GM19467 (cell line): ENCODE measurements at regions not wholly inside any gene's neighbourhood (a gene's known extent, or its start where the extent isn't known, plus 50 kb on each side); places are given as distances from the start of the nearest gene placed in this dataset.
"Not testable (repeated sequence)": the region's sequence is repeated elsewhere in the genome, so short reads cannot be mapped to it uniquely, and the experiment has no call there.

ENCODE experiments used
- ATAC-seq: cut with Tn5 transposase; IDR thresholded peaks from one replicate; pipeline ENCODE4 v1.9.1; 2021; ENCODE audit warnings: mild to moderate bottlenecking, moderate library complexity; ENCODE audit not compliant: unreplicated experiment

GRCh38 chr3:137111497-137111896, 153.7 kb downstream of the IL20RB start:
- no peak for ATAC-seq

GRCh38 chr3:137116619-137117018, 158.8 kb downstream of the IL20RB start:
- no peak for ATAC-seq

- no peak for ATAC-seq
Measured at GRCh38 chr3:137121704-137122314, 164.0 kb downstream of the IL20RB start.

- ATAC-seq: no peak
Measured at GRCh38 chr3:137131081-137131480, 173.3 kb downstream of the IL20RB start.

- ATAC-seq: no peak
Measured at GRCh38 chr3:137134431-137134830, 176.6 kb downstream of the IL20RB start.

- ATAC-seq: no peak
Measured at GRCh38 chr3:137148406-137148805, 190.6 kb downstream of the IL20RB start.

GRCh38 chr3:137148917-137149316, 191.1 kb downstream of the IL20RB start:
- no peak for ATAC-seq

- ATAC-seq: no peak
Measured at GRCh38 chr3:137150825-137151224, 193.0 kb downstream of the IL20RB start.

- ATAC-seq: not testable (repeated sequence)
Measured at GRCh38 chr3:137153046-137153445, 195.3 kb downstream of the IL20RB start.

GRCh38 chr3:137163241-137163871, 205.6 kb downstream of the IL20RB start:
- no peak for ATAC-seq

- no peak for ATAC-seq
Measured at GRCh38 chr3:137163958-137164357, 206.2 kb downstream of the IL20RB start.

GRCh38 chr3:137165117-137165806, 207.5 kb downstream of the IL20RB start:
- no peak for ATAC-seq

GRCh38 chr3:137171834-137172603, 214.2 kb downstream of the IL20RB start:
- no peak for ATAC-seq

GRCh38 chr3:137172728-137173127, 214.9 kb downstream of the IL20RB start:
- ATAC-seq: no peak

- no peak for ATAC-seq
Measured at GRCh38 chr3:137174514-137174913, 216.7 kb downstream of the IL20RB start.

- ATAC-seq: no peak
Measured at GRCh38 chr3:137180220-137180619, 222.4 kb downstream of the IL20RB start.

GRCh38 chr3:137191133-137191923, 233.5 kb downstream of the IL20RB start:
- no peak for ATAC-seq

GRCh38 chr3:137191951-137192350, 234.2 kb downstream of the IL20RB start:
- ATAC-seq: no peak

- ATAC-seq: no peak
Measured at GRCh38 chr3:137194301-137194700, 236.5 kb downstream of the IL20RB start.

GRCh38 chr3:137198374-137198773, 240.6 kb downstream of the IL20RB start:
- ATAC-seq: not testable (repeated sequence)

- ATAC-seq: no peak
Measured at GRCh38 chr3:137199678-137200077, 241.9 kb downstream of the IL20RB start.
